ENCODE measurements at regions not wholly inside any gene's neighbourhood (a gene's known extent, or its start where the extent isn't known, plus 50 kb on each side); places are given as distances from the start of the nearest gene placed in this dataset.
"Not testable (repeated sequence)": the region's sequence is repeated elsewhere in the genome, so short reads cannot be mapped to it uniquely, and the experiment has no call there.

DNA sequence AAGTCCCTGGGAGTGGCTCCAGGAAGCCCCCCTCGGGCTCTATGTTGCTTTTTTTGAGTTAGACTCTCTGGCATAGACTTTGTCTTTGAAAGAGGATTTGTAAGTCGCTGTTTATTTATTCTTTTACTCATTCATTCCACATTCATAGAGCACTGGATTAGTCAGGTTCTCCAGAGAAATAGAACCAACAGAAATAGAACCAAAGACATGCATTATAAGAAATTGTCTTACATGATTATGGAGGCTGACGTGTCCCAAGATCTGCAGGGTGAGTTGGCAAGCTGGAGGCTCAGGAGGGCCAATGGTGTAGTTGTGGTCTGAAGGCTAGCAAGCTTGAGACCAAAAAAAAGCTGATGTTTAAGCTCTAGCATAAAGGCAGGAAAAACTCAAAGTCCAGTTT lies 98.3 kb upstream of the CHD6 start:
- no peak for DNase-seq

DNA sequence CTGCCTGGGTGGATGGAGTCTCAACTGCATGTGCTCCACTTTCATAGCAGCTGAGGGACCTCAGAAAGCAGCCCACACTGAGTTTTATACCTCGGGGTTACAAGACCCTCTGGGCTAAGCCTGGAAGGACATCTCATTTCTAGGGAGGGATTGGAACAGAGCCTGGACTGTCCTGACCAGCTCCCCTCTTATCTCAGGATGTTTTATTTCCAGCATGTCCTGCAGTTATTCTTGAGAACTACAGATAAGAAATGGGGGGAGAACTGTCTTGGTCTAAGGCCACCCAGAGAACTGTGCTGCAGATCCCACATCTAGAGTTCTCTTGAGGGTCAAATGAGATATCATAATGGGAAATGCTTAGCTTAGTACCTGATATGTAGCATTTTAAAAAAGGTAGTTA lies 97.3 kb upstream of the CHD6 start:
- DNase-seq, result no peak

DNA sequence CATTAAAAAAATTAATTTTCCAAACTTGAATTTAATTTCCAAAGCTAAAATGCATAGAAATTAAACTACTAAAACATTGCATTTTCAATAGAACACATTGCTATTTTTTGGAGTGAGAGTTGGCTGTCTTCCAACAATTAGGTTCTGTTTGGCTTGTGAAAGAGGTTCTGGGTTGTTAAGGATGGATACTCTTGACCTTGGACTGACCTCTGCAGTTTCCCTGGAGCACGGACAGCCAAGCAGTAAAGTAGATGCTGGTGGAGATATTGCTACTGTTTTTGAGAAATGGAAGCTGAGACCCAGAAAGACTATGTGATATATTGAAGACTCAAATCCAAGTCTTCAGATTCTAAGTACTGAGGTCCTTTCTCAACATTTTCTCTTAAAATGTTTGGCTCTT lies 95.9 kb upstream of the CHD6 start:
- DNase-seq, result peak in 2 of 3 experiments; percentile 17 to 67

DNA sequence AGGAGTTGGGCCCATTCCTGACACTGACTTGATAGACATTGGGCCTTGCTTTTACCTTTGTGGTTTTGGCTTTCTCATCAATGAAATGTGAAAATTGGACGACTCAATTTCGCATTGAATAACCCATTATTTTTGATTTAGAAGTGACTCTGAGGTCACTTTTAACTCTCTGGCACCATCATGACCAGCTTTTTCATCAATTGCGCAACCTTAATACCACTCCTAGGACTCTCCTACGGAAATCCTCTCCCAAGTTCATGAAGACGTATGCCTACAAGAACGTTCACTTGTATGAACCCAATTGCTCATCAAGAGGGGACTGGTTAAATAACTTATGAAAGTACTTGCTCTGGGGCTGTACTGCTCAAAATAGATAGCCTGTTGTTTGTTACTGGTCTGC lies 86.7 kb upstream of the CHD6 start:
- no peak for DNase-seq

DNA sequence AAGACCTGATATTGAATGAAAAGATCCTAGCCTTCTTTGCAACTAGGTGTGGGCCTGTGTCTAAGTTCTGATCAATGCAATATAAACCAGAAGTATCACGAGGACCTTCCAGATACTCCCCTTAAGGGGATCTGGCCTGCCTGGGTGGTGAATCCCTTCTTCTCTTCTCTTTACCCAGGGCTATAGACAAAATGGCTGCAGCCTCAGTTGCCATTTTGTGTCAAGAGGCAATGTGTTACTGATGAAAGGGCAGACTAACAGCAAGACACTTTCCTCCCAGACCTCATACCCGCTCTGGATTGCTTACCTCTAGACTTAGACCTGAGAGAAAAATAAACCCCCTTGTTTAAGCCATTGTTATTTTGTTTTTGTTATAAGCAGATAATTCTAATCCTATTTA lies 84.5 kb upstream of the CHD6 start:
- no peak for DNase-seq

DNA sequence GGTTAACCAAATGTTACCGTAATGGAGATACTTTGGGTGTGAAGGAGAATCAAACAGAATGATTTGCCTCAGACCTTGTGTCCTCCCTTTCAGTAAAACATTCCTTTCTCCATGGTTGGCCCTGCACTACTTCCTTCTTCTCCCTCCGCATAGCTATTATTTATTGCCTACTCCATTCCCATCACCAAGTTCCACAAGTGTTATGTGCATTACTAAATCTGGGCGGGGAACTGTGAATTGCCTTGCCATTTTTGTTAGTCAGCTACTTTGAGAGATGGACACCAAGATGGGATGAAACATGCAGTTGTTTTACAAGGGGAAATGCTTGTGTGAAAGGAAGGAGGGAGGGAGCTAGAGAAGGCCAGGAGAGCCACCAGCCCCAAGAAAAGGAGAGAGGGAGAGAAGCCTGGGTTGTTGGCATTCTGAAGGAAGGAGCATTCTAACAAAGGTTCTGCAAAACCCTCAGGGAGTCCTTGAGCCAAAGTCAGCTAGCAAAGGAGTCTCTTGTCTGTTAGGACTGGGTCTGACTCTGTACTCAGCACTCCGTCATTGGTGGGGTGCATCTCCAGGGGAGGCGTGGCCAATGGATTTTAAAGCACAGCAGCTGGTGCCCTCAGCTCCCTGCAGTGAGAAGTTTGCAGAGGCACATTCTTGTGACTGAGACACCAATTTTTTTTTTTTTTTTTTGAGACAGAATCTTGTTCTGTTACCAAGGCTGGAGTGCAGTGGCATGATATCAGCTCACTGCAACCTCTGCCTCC lies 83.6 kb upstream of the CHD6 start:
- DNase-seq, result peak in 1 of 3 experiments; percentile 23

DNA sequence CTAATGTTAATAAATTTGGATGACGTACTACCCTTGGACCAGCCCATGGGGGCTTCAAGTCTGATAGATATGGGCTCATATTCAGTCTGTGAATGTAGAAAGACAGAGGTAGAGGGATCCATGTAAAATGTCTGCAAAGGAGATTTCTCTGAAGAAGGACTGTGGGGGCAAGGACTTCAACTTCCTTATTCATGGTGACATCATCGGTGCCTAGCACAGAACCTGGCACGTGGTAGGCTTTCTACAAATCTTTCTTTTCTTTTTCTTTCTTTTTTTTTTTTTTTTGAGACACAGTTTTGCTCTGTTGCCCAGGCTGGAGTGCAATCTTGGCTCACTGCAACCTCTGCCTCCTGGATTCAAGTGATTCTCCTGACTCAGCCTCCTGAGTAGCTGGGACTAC lies 81.5 kb upstream of the CHD6 start:
- not testable (repeated sequence) for DNase-seq

DNA sequence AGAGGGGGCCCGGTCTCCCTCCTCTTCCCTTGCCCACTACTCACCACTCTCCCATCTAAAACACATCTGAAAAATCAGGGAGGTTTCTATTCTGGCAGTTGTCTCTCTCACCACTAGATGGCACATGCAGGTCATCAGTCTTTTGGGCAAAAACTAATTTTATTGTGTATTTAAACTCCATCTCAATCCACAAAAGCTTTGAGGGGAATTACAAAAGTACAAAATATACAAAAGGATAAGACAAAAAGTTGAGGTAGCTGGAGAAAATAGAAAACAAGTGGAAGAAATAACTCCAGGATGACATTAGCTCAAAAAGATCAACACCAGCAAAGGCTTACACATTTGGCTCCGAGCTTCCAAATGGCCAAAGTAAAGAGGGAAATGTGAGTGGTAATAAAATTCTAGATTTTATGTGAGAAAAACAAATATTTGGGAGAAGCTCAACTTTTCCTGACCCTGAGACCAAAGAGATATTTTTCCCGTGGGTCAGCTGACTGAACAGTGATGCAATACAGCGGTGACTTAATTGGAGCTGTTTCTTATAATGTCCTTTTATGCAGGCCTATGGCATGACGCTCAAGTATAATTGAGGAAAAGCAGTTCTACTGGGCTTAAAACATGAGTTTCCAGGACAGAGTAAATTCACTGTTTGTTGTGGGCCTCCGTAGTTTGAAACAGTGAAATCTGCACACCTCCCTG lies 79.8 kb upstream of the CHD6 start:
- DNase-seq, result peak; percentile 33 to 88 (median 63)

DNA sequence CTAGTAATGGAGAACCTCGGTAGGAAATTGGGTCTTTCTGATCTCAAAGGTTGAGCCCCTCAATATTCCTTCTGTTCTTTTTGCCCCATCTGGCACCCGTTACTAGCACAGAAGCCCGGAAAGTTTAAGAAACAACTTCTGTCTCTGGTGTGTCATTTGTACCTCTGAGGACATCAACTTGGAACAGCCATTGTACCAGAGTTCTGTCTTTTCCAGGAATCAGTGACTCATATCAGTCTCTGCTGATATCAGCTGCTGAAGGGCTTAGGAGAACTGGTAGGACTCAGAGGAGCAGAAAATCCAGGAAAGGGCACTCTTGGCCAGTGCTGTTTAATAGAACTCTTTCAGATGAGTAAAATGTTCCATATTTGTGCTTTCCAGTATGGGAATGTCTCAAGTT lies 78.3 kb upstream of the CHD6 start:
- DNase-seq, result no peak

DNA sequence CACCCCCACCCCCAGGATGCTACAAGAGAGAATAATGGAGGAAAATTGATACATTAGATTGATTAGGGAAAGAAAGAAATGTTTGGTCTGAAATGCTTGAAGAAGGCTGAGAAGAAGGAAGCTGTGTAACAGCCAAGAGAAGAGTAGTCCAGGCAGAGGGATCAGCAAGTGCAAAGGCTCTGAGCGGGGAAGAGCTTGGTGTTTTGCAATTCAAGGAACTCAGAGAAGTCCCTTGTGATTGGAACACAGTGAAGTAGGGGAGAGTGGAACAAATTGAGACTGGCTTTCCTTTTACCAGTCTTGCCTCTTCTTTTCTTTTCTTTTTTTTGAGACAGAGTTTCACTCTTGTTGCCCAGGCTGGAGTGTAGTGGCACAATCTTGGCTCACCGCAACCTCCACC lies 76.6 kb upstream of the CHD6 start:
- DNase-seq, result no peak

DNA sequence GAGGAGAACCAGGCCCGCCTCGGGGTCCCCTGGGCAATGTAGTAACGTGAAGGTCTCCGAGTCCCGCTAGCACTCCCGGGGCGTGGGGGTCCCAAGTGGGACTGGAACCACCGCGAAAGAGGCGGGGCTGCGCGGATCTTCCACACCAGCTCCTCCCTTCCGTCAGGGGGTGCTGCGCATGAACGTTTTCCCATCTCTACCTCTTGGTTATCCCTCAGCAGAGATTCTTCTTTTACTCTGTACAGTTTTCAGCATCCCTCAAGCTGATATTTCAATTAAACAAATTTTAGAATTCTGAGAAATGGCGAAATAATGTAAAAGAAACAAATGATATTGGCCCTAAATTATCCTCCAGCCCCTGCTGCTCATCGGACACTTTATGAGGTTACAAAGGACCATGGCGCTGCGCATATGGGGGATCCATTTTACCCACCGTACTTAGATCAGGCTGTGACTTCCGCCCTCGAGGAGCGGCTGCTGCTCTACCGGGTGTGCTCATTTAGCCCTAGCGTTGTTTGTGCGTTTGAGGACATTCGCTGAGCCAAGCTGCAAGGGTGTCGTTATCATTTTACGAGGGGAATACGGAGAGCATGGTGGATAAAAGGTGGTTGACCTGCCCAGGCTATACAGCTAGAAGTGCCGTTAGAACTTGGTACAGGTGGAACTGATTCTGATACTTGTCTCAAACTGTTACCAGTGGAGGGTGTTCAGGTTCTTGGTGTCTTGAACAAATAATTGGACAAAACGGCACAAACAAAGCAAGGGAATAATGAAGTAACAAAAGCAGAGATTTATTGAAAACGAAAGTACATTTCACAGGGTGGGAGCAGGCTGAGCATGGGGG lies 75.2 kb upstream of the CHD6 start:
- peak; percentile 92 to 99 (median 94) for DNase-seq

DNA sequence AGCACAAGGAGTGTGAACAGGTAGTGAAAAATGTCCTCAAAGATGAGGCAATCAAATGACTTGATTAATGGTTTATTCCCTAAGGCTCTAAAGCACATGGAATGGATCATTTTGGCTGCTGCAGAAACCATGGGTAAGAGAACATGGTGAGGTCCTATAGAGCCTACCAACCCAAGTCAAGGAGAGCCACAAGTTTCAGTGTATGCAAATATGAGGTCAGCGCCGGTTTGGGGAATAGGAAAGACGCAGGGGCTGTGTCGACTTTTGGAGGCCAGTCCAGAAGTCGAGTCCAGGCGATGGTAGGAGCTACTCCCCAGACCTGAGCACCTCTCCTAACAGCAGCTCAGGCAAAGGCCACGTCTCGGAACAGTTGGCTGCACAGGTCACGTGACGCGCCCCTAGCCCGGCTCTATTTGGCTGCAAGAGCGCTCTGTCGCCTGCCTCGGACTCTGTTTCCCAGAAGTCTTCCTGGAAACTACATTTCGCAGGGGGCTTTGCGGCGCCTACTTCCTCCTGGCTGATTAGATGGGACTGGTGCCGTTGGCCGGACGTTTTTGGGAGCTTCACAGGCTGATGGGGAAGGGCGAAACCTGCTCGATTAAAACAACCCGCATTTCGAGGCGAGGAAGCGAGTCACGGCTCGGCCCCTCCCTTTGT lies 74.4 kb upstream of the CHD6 start:
- peak in 2 of 3 experiments; percentile 83 to 84 for DNase-seq

DNA sequence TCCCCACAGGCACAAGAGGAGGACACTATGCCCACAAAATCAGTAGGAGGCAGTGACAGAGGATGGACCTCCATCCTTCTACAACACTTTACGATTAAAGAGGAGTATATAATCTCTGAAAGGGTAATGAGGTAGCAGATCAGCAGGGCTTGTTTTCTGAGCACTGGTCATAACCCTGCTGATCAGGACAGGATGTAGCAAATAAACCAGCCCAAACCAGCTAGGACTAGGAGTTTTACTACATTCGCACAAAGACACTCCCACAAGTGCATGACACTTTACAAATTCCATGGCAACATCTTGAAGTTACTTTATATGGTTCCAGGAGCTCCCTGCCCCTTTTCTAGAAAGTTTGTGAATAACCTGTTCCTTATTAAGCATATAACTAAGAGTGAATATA lies 73.3 kb upstream of the CHD6 start:
- DNase-seq, result no peak

DNA sequence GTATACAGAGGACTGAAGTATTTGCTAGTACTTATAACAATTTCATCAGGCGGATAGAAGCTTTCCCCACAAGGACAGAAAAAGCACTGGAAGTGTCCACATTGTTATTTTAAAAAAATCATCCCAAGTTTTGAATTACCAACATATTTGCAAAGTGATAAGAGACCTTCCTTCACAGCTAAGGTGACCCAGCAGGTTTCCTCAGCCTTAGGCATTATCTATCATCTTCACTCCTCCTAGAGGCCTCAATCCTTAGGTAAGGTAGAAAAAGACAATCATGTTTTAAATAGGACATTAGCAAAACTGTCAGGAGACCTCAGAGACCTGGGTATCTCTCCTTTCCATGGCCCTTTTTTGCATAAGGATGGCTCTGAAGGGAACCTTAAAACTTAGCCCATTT lies 72.5 kb upstream of the CHD6 start:
- DNase-seq, result no peak

DNA sequence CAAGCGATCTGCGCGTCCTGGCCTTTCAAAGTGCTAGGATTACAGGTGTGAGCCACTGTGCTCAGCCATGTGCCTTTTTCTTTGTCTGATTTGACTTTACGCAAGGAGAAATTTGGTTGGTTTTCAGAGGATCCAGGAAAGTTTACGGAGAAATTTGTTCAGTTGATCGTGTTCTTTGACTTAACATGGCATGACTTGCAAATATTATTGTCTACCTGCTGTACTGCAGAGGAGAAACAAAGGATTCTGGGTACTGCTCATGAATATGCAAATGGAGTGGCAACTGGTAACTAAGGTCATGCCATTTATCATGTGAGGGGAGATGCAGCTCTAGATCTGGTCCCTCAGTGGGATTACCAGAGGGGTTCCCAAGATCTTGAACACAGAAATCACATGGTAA lies 68.8 kb upstream of the CHD6 start:
- no peak for DNase-seq

DNA sequence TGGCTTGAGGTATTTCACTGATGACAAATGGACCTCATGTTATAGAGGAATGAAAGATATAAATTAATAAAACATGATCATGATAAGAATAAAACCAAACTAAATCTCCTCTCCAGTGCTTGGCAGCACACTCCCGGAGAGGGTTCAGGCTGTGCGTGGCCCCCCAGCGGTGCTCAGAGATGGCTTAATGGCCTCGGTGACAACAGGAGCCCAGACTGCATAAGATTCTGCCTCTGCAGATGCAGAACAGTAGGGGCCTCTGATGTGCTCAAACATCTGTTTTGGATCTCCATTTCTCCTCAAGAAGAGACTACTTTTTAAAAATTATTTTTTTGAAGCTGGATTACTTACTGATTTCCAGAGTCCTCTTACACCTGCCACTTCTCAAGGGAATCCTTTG lies 67.0 kb upstream of the CHD6 start:
- peak in 1 of 3 experiments; percentile 65 for DNase-seq

DNA sequence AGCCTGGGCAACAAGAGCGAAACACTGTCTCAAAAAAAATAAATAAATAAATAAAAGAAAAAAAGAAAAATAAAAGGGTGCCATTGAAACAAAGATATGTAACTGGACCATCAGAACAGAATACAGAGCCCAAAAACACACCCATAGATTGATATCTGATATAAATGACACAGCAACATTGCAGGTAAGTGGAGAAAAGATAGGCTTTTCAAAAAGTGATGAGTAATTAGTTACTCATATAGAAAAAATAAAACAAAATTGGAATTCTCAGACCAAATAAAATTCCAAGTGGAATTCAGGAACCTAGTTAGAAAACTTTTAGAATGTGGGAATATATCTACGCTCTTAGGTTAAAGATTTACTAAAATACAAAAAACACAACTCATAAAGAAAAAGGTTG lies 60.6 kb upstream of the CHD6 start:
- DNase-seq, result no peak

DNA sequence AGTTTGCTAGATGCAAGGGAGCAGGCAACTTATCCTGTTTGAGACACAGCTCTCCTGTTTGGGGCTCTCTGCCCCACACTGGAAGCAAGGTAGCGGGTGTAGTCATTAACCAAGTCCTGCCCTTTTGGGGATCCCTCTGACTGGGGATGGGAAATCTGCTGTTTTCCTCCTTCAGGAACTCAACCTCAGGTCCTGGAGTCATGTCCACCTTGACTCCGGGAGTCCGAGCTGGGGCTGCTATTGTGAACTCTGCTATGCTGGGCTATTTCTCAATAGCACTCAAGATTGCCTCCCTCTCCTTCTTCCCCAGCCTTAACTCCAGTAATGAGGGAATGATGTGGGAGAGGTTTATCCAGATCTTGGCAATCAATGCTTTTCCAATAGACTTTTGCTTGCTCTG lies 54.1 kb upstream of the CHD6 start:
- no peak for DNase-seq

DNA sequence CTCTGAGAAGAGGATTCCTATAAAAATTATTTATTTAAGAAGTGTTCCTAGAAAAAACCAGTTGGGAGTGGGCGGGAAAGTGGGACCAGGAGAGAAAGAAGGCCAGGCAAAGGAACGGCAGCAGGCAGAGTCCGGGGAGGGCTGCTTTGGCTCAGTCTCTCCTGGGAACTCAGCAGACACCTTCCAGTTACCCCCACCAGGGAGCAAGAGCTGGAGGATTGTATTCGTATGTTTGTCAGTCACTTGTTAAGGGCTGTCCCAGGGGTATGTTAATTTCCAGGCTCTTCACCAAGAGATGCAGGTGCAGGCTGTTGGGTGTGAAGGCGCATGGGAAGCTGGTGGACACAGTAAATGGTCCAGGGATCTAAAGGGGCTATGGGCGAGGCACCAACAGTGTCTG lies 53.0 kb upstream of the CHD6 start:
- peak in 1 of 3 experiments; percentile 39 for DNase-seq

DNA sequence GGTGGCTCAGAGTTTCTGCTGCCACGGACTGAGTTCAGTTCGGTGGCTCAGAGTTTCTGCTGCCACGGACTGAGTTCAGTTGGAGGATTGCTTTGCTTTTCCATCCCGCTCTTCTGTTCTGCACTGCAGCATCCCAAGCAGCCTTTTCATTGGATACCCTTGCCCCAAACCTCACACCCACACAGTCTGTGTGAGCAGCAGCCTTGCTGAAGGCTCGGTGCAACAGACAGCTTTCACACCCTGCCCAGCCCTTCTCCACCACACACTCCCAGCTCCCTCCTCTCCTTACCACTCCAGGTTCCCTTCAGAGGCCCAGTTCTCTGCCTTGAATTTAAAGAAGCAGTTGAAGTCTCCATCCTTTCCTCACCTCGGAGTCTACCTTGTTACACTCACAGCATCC lies 52.5 kb upstream of the CHD6 start:
- DNase-seq, result no peak

DNA sequence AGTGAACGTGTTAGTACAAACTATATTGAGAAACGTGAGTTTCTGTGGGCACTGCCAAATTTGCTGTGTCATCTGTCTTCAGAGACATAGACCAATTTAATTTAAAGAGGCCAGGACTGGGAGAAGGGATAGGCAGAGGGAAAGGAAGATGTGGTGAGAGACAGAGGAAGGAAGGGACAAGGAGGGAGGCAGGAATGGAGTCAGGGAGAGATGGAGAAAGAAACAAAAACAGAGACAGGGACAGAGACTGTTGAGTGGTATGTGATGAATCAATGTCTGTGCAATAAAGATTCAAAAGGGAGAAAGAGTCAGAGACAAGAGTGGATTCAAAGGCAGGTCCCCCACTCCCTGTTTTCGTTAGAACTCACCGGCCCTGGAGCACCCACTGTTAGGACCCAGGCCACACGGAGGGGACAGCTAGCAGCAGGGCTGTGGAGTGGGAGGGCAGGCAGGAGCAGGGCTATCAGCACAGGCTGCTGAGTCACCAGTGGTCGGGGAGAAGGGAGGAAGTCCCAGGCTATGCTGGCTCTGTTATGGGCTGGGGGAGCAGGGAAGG lies 51.6 kb upstream of the CHD6 start:
- DNase-seq, result no peak

DNA sequence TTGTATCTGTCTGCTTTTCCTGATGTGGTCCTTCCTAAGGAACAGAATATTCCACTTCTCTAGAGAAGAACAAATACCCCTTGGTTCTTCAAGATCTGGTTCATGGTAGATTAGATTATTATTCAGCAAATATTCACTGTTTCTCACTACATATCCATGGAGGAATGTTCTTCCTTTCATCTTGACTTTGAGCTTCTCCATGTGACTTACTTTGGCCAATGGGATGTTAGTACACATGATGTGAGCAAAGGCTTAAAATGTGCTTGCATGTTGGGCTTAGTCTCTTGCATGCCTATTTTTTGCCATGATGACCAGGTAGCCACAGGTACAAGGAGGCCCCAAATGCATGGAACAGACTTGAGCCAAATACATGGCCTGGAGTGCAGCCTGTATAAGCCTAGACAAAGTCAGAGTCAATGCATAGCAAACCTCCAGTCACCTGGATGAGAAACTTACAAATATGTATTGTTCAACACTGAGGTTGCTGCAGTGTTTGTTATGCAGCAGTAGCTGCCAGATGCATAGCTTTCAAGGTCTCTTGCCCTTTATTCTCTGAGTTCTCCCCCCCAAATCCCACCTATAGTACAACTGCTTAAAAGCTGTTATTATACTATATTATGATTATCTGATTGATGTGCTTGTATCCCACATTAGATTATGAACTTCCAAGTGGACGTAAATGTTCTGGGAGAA lies 50.0 kb upstream of the CHD6 start:
- DNase-seq, result no peak
